Trophoblast cell (in vitro differentiated cells and primary cell): ENCODE measurements at regions not wholly inside any gene's neighbourhood (a gene's known extent, or its start where the extent isn't known, plus 50 kb on each side); places are given as distances from the start of the nearest gene placed in this dataset.

Experiments
- DNase-seq, 2 donors: peaks; one replicate each; pipeline ENCODE4 v3.0.0-alpha.2; 2016
- H2AFZ ChIP-seq: 2 replicates; pipeline ENCODE4 v1.6.1; 2013; ENCODE audit warnings: low read length, moderate library complexity, mild to moderate bottlenecking; ENCODE audit not compliant: insufficient read depth, poor library complexity
- H2AK5ac ChIP-seq: 2 replicates; pipeline ENCODE4 v1.6.1; 2013; ENCODE audit warnings: mild to moderate bottlenecking, low read length
- H2BK120ac ChIP-seq: 2 replicates; pipeline ENCODE4 v1.6.1; 2013; ENCODE audit warnings: low read length, mild to moderate bottlenecking, moderate library complexity; ENCODE audit not compliant: insufficient read depth, poor library complexity
- H2BK12ac ChIP-seq: 2 replicates; pipeline ENCODE4 v1.6.1; 2013; ENCODE audit warnings: mild to moderate bottlenecking, low read length, moderate library complexity
- H2BK5ac ChIP-seq: 2 replicates; pipeline ENCODE4 v1.6.1; 2013; ENCODE audit warnings: low read length, low read depth, moderate library complexity, mild to moderate bottlenecking; ENCODE audit not compliant: poor library complexity
- H3K14ac ChIP-seq: 2 replicates; pipeline ENCODE4 v1.6.1; 2013; ENCODE audit warnings: mild to moderate bottlenecking, low read length
- H3K18ac ChIP-seq: 2 replicates; pipeline ENCODE4 v1.6.1; 2013; ENCODE audit warnings: mild to moderate bottlenecking, low read length
- H3K23ac ChIP-seq: 2 replicates; pipeline ENCODE4 v1.6.1; 2013; ENCODE audit warnings: low read length
- H3K27ac ChIP-seq: 2 replicates; pipeline ENCODE4 v1.5.1; 2013; ENCODE audit warnings: low read depth, mild to moderate bottlenecking, inconsistent platforms, low read length, moderate library complexity
- H3K27me3 ChIP-seq: 2 replicates; pipeline ENCODE4 v1.6.1; 2013; ENCODE audit warnings: inconsistent platforms, mild to moderate bottlenecking, low read length, moderate library complexity; ENCODE audit not compliant: insufficient read depth
- H3K36me3 ChIP-seq, 2 experiments: 1 replicate in 1 of 2; 2 replicates in 1 of 2; pipeline ENCODE4 v1.6.1; 2013; ENCODE audit warnings: low read length in 2 of 2, mild to moderate bottlenecking in 2 of 2, moderate library complexity in 1 of 2; ENCODE audit not compliant: insufficient read depth in 2 of 2, control insufficient read depth in 1 of 2
- H3K4ac ChIP-seq: 2 replicates; pipeline ENCODE4 v1.6.1; 2013; ENCODE audit warnings: low read depth, mild to moderate bottlenecking, low read length, moderate library complexity
- H3K4me1 ChIP-seq, 2 experiments: 1 replicate in 1 of 2; 2 replicates in 1 of 2; pipeline ENCODE4 v1.6.1; 2013; ENCODE audit warnings: low read length in 2 of 2, mild to moderate bottlenecking in 2 of 2, moderate library complexity in 1 of 2; ENCODE audit not compliant: insufficient read depth in 2 of 2, control insufficient read depth in 1 of 2
- H3K4me2 ChIP-seq: 2 replicates; pipeline ENCODE4 v1.6.1; 2013; ENCODE audit warnings: inconsistent platforms, mild to moderate bottlenecking, low read length, moderate library complexity
- H3K4me3 ChIP-seq: 2 replicates; pipeline ENCODE4 v1.5.1; 2013; ENCODE audit warnings: mild to moderate bottlenecking, low read depth, low read length, inconsistent platforms
- H3K79me1 ChIP-seq: one replicate; pipeline ENCODE4 v1.6.1; 2013; ENCODE audit warnings: low read length
- H3K79me2 ChIP-seq: 2 replicates; pipeline ENCODE4 v1.6.1; 2013; ENCODE audit warnings: low read length, mild to moderate bottlenecking; ENCODE audit not compliant: control insufficient read depth, insufficient read depth, poor library complexity
- H3K9ac ChIP-seq: 2 replicates; pipeline ENCODE4 v1.6.1; 2013; ENCODE audit warnings: mild to moderate bottlenecking, low read length
- H3K9me3 ChIP-seq: 2 replicates; pipeline ENCODE4 v1.6.1; 2013; ENCODE audit warnings: low read depth, mild to moderate bottlenecking, control low read depth, inconsistent platforms, low read length; ENCODE audit not compliant: insufficient read depth
- H4K12ac ChIP-seq: 2 replicates; pipeline ENCODE4 v1.6.1; 2013; ENCODE audit warnings: low read depth, mild to moderate bottlenecking, low read length, moderate library complexity
- H4K8ac ChIP-seq: 2 replicates; pipeline ENCODE4 v1.6.1; 2013; ENCODE audit warnings: low read depth, mild to moderate bottlenecking, low read length, moderate library complexity
- H4K91ac ChIP-seq: one replicate; pipeline ENCODE4 v1.6.1; 2013; ENCODE audit warnings: low read depth, mild to moderate bottlenecking, low read length, moderate library complexity
- WGBS: extraction: QIAGEN DNeasy Blood & Tissue Kit; methylation state at CpG from one replicate; pipeline ENCODE4 v1.1.7; 2013; ENCODE audit warnings: missing lambda C conversion rate; ENCODE audit not compliant: insufficient read length, insufficient coverage; ENCODE audit errors: extremely low coverage; 5-methylcytosine and 5-hydroxymethylcytosine counted together

GRCh38 chr1:218686258-218686657 lies 341.1 kb downstream of the TGFB2 start:
- Histone ChIP-seq H3K4ac (no peak overlapping the region), H3K27ac (no peak overlapping the region), H4K12ac (no peak overlapping the region), H4K91ac (no peak overlapping the region), H3K79me2 (no peaks in the 10 kb centered on the region), H3K36me3 (no peaks in the 10 kb centered on the region), H2BK12ac (no peak overlapping the region), H3K9me3 (no peaks in the 10 kb centered on the region), H2BK120ac (no peak overlapping the region), H2BK5ac (no peak overlapping the region), H3K4me3 (no peak overlapping the region), H3K27me3 (no peaks in the 10 kb centered on the region), H3K79me1 (no peaks in the 10 kb centered on the region), H3K4me1 (no peaks in the 10 kb centered on the region), H3K18ac (no peak overlapping the region), H2AFZ (no peak overlapping the region), H3K4me2 (no peak overlapping the region), H2AK5ac (no peak overlapping the region), H4K8ac (no peak overlapping the region), H3K23ac (no peak overlapping the region), H3K9ac (no peak overlapping the region), H3K14ac (no peak overlapping the region)
- DNase-seq = no peak

GRCh38 chr1:218686761-218687160 lies 341.6 kb downstream of the TGFB2 start:
- H2BK12ac ChIP-seq = no peak overlapping the region
- H4K12ac ChIP-seq = no peak overlapping the region
- H3K4me2 ChIP-seq = no peak overlapping the region
- H2BK120ac ChIP-seq = no peak overlapping the region
- H3K9ac ChIP-seq = no peak overlapping the region
- H3K27ac ChIP-seq = no peak overlapping the region
- no peak overlapping the region for H3K18ac ChIP-seq
- no peak overlapping the region for H3K4ac ChIP-seq
- no peak overlapping the region for H3K14ac ChIP-seq
- no peak for DNase-seq
- H3K4me1 ChIP-seq = no peaks in the 10 kb centered on the region
- no peak overlapping the region for H3K23ac ChIP-seq
- no peaks in the 10 kb centered on the region for H3K79me2 ChIP-seq
- no peaks in the 10 kb centered on the region for H3K36me3 ChIP-seq
- H4K91ac ChIP-seq = no peak overlapping the region
- no peak overlapping the region for H2AFZ ChIP-seq
- no peak overlapping the region for H4K8ac ChIP-seq
- no peaks in the 10 kb centered on the region for H3K79me1 ChIP-seq
- H3K4me3 ChIP-seq = no peak overlapping the region
- WGBS = no CpG with 5 or more reads among the region's 1 CpG
- H2AK5ac ChIP-seq = no peak overlapping the region
- no peaks in the 10 kb centered on the region for H3K9me3 ChIP-seq
- no peak overlapping the region for H2BK5ac ChIP-seq
- no peaks in the 10 kb centered on the region for H3K27me3 ChIP-seq

- no peak overlapping the region for H3K4me2 ChIP-seq
- no peak overlapping the region for H2AFZ ChIP-seq
- no peak overlapping the region for H3K18ac ChIP-seq
- no peak overlapping the region for H3K9ac ChIP-seq
- H3K27me3 ChIP-seq = no peaks in the 10 kb centered on the region
- H4K8ac ChIP-seq = no peak overlapping the region
- H2AK5ac ChIP-seq = no peak overlapping the region
- no peak overlapping the region for H2BK120ac ChIP-seq
- H3K23ac ChIP-seq = no peak overlapping the region
- WGBS = no CpG with 5 or more reads among the region's 2 CpGs
- DNase-seq = no peak
- H3K14ac ChIP-seq = no peak overlapping the region
- H3K36me3 ChIP-seq = no peaks in the 10 kb centered on the region
- H3K9me3 ChIP-seq = no peaks in the 10 kb centered on the region
- no peak overlapping the region for H4K91ac ChIP-seq
- no peak overlapping the region for H3K27ac ChIP-seq
- H3K4me1 ChIP-seq = no peaks in the 10 kb centered on the region
- no peak overlapping the region for H2BK12ac ChIP-seq
- no peak overlapping the region for H3K4ac ChIP-seq
- no peaks in the 10 kb centered on the region for H3K79me2 ChIP-seq
- no peak overlapping the region for H3K4me3 ChIP-seq
- no peak overlapping the region for H2BK5ac ChIP-seq
- no peaks in the 10 kb centered on the region for H3K79me1 ChIP-seq
- H4K12ac ChIP-seq = no peak overlapping the region
These were observed 347.7 kb downstream of the TGFB2 start for GRCh38 chr1:218692808-218693207.

- no peak overlapping the region for H3K27ac ChIP-seq
- H4K12ac ChIP-seq = no peak overlapping the region
- H2BK12ac ChIP-seq = no peak overlapping the region
- H3K79me2 ChIP-seq = no peaks in the 10 kb centered on the region
- no peak overlapping the region for H2AFZ ChIP-seq
- H3K18ac ChIP-seq = no peak overlapping the region
- no peak overlapping the region for H2AK5ac ChIP-seq
- H2BK120ac ChIP-seq = no peak overlapping the region
- no peak overlapping the region for H3K4ac ChIP-seq
- no peak overlapping the region for H3K9ac ChIP-seq
- H2BK5ac ChIP-seq = no peak overlapping the region
- no peak overlapping the region for H3K14ac ChIP-seq
- H3K4me1 ChIP-seq = no peaks in the 10 kb centered on the region
- no peaks in the 10 kb centered on the region for H3K9me3 ChIP-seq
- WGBS = no CpG with 5 or more reads among the region's 2 CpGs
- H4K8ac ChIP-seq = no peak overlapping the region
- H3K4me2 ChIP-seq = no peak overlapping the region
- H3K23ac ChIP-seq = no peak overlapping the region
- no peaks in the 10 kb centered on the region for H3K27me3 ChIP-seq
- H3K79me1 ChIP-seq = no peaks in the 10 kb centered on the region
- no peak for DNase-seq
- no peak overlapping the region for H3K4me3 ChIP-seq
- no peak overlapping the region for H4K91ac ChIP-seq
- H3K36me3 ChIP-seq = no peaks in the 10 kb centered on the region
These were observed 348.5 kb downstream of the TGFB2 start for GRCh38 chr1:218693599-218693998.

- no peak overlapping the region for H3K4ac ChIP-seq
- no peak overlapping the region for H2BK120ac ChIP-seq
- no peaks in the 10 kb centered on the region for H3K79me2 ChIP-seq
- H3K4me2 ChIP-seq = no peak overlapping the region
- no peaks in the 10 kb centered on the region for H3K27me3 ChIP-seq
- no peak overlapping the region for H3K14ac ChIP-seq
- H4K91ac ChIP-seq = no peak overlapping the region
- H3K4me1 ChIP-seq = no peaks in the 10 kb centered on the region
- H3K9ac ChIP-seq = no peak overlapping the region
- no peak overlapping the region for H4K12ac ChIP-seq
- H3K23ac ChIP-seq = no peak overlapping the region
- no peak overlapping the region for H2AFZ ChIP-seq
- H3K4me3 ChIP-seq = no peak overlapping the region
- H3K27ac ChIP-seq = no peak overlapping the region
- H3K18ac ChIP-seq = no peak overlapping the region
- DNase-seq = no peak
- no peak overlapping the region for H2BK12ac ChIP-seq
- H3K79me1 ChIP-seq = no peaks in the 10 kb centered on the region
- WGBS = 100% methylated on average over 2 of the region's 3 CpGs
- H2BK5ac ChIP-seq = no peak overlapping the region
- no peaks in the 10 kb centered on the region for H3K9me3 ChIP-seq
- no peak overlapping the region for H2AK5ac ChIP-seq
- H4K8ac ChIP-seq = no peak overlapping the region
- no peaks in the 10 kb centered on the region for H3K36me3 ChIP-seq
These were observed 348.9 kb downstream of the TGFB2 start for GRCh38 chr1:218694085-218694484.
